ENCODE measurements at regions not wholly inside any gene's neighbourhood (a gene's known extent, or its start where the extent isn't known, plus 50 kb on each side); places are given as distances from the start of the nearest gene placed in this dataset.

DNA sequence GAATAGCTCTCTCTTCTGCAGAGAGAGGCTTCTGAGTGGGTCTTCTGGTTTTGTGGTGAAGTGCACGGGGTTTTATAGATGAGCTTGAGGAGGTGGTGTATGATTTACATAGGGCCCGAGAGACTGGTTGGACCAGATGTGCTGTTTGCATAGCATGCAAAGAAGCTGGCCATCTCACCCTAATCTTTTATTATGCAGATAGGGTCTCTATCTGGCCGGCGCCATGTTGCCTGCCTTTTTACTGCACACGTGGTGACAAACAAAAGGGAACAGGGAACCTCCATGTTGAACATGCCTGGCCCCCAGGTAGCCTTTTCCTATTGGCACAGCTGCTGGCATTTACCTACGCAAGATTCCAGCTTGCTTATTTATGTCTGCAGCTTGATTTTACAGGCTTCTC, 473.3 kb upstream of the FAM47C start:
- Histone ChIP-seq H3K27me3 (ENCODE audit: control insufficient read depth in 3 of 3, insufficient read depth in 3 of 3, low read length in 3 of 3) (no peaks in the 10 kb centered on the region), H3K4me1 (ENCODE audit: control insufficient read depth in 3 of 3, insufficient read depth in 3 of 3, low read length in 3 of 3) (no peaks in the 10 kb centered on the region), H3K4me3 (ENCODE audit: low read length in 3 of 3) (no peak overlapping the region), H3K36me3 (ENCODE audit: control insufficient read depth in 3 of 3, insufficient read depth in 3 of 3, low read length in 3 of 3) (no peaks in the 10 kb centered on the region), H3K27ac (ENCODE audit: low read depth, low read length) (no peak overlapping the region), H3K9ac (ENCODE audit: low read depth in 1 of 3, low read length in 3 of 3) (no peak overlapping the region), H3K9me3 (ENCODE audit: control insufficient read depth in 3 of 3, low read length in 3 of 3) (no peaks in the 10 kb centered on the region)

DNA sequence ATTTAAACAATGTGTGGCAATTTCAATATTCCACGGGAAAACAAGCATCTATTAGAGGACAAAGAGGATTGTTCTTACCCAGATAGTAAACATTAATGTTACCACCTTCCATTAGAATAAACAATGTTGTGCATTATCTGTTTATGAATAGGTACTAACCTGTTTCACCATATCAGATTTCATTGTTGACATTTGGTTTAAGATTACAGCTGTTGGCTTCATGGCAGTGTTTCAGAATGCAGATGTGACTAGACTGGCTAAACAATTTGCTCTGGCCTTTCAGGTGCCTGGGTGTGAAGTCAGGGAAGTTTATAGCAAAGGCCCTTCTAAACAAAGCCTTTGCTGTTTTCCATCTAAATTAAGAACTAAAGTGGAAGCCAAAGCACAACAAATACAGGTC, 464.7 kb upstream of the FAM47C start:
- no peaks in the 10 kb centered on the region for H3K9me3 ChIP-seq (ENCODE audit: control insufficient read depth in 3 of 3, low read length in 3 of 3)
- H3K4me1 ChIP-seq (ENCODE audit: control insufficient read depth in 3 of 3, insufficient read depth in 3 of 3, low read length in 3 of 3) = no peaks in the 10 kb centered on the region
- no peaks in the 10 kb centered on the region for H3K27me3 ChIP-seq (ENCODE audit: control insufficient read depth in 3 of 3, insufficient read depth in 3 of 3, low read length in 3 of 3)
- H3K36me3 ChIP-seq (ENCODE audit: control insufficient read depth in 3 of 3, insufficient read depth in 3 of 3, low read length in 3 of 3) = no peaks in the 10 kb centered on the region
- no peak overlapping the region for H3K4me3 ChIP-seq (ENCODE audit: low read length in 3 of 3)
- H3K9ac ChIP-seq (ENCODE audit: low read depth in 1 of 3, low read length in 3 of 3) = no peak overlapping the region
- no peak overlapping the region for H3K27ac ChIP-seq (ENCODE audit: low read depth, low read length)

DNA sequence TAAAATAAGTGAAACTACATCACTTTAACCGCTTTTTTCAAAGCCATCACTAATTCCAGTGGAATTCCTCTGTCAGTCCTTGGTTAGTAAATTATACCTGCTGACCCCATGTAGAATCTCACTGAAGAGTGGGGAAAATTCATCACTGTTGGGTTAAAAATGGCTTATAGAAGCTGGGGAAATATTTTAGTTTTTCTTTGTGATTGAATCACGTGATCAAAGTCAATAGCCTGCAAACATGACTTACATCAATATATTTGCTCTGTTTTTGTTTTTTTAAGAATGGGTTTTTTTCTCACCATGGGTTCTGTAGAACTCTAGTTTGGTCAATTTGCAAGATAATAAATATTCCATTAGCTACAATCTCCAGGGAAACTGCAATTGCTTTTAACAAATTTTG, 445.2 kb upstream of the FAM47C start:
- Histone ChIP-seq H3K4me3 (ENCODE audit: low read length in 3 of 3) (no peak overlapping the region), H3K27me3 (ENCODE audit: control insufficient read depth in 3 of 3, insufficient read depth in 3 of 3, low read length in 3 of 3) (no peaks in the 10 kb centered on the region), H3K36me3 (ENCODE audit: control insufficient read depth in 3 of 3, insufficient read depth in 3 of 3, low read length in 3 of 3) (no peaks in the 10 kb centered on the region), H3K9ac (ENCODE audit: low read depth in 1 of 3, low read length in 3 of 3) (no peak overlapping the region), H3K27ac (ENCODE audit: low read depth, low read length) (no peak overlapping the region), H3K9me3 (ENCODE audit: control insufficient read depth in 3 of 3, low read length in 3 of 3) (no peaks in the 10 kb centered on the region), H3K4me1 (ENCODE audit: control insufficient read depth in 3 of 3, insufficient read depth in 3 of 3, low read length in 3 of 3) (no peaks in the 10 kb centered on the region)

DNA sequence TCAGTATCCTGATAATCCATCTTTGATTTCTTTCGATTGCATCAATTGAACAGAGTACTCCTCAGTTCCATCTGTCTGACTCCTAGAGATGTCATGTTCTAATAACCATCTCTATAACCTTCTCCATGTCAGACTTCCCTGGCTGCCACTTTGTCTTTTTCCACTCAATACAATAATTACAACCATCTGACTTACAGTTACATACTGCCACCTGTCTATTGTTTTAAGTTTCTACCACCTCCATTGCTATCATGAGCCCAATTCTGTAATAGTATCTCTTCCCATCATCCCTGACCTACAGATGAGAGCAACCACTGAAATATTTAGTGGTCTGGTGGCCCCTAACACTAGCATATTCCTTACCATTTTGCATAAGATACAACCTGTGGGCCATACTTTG, 439.2 kb upstream of the FAM47C start:
- Histone ChIP-seq H3K9ac (ENCODE audit: low read depth in 1 of 3, low read length in 3 of 3) (no peak overlapping the region), H3K9me3 (ENCODE audit: control insufficient read depth in 3 of 3, low read length in 3 of 3) (no peaks in the 10 kb centered on the region), H3K27me3 (ENCODE audit: control insufficient read depth in 3 of 3, insufficient read depth in 3 of 3, low read length in 3 of 3) (no peaks in the 10 kb centered on the region), H3K36me3 (ENCODE audit: control insufficient read depth in 3 of 3, insufficient read depth in 3 of 3, low read length in 3 of 3) (no peaks in the 10 kb centered on the region), H3K4me3 (ENCODE audit: low read length in 3 of 3) (no peak overlapping the region), H3K27ac (ENCODE audit: low read depth, low read length) (no peak overlapping the region), H3K4me1 (ENCODE audit: control insufficient read depth in 3 of 3, insufficient read depth in 3 of 3, low read length in 3 of 3) (no peaks in the 10 kb centered on the region)

DNA sequence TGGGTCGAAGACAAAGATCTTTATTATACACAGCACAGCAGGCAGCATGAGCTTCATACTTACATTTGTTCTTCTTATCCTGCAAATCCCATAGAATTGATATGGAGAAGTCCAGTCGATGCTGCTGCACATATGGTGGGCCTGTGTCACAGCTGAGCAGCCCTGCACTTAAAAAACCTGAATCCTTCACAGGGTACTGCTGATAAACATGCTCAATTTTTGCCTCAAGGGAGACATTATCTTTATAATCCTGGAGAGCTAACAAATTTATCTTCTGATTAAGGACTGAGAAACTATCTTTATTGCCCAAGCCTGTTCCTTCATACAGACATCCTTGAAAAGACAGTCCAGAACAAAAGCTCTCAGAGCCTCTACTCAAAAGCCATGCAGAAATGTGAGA, 434.4 kb upstream of the FAM47C start:
- no peak overlapping the region for H3K4me3 ChIP-seq (ENCODE audit: low read length in 3 of 3)
- no peaks in the 10 kb centered on the region for H3K9me3 ChIP-seq (ENCODE audit: control insufficient read depth in 3 of 3, low read length in 3 of 3)
- H3K4me1 ChIP-seq (ENCODE audit: control insufficient read depth in 3 of 3, insufficient read depth in 3 of 3, low read length in 3 of 3) = no peaks in the 10 kb centered on the region
- no peak overlapping the region for H3K9ac ChIP-seq (ENCODE audit: low read depth in 1 of 3, low read length in 3 of 3)
- no peaks in the 10 kb centered on the region for H3K27me3 ChIP-seq (ENCODE audit: control insufficient read depth in 3 of 3, insufficient read depth in 3 of 3, low read length in 3 of 3)
- no peaks in the 10 kb centered on the region for H3K36me3 ChIP-seq (ENCODE audit: control insufficient read depth in 3 of 3, insufficient read depth in 3 of 3, low read length in 3 of 3)
- H3K27ac ChIP-seq (ENCODE audit: low read depth, low read length) = no peak overlapping the region

DNA sequence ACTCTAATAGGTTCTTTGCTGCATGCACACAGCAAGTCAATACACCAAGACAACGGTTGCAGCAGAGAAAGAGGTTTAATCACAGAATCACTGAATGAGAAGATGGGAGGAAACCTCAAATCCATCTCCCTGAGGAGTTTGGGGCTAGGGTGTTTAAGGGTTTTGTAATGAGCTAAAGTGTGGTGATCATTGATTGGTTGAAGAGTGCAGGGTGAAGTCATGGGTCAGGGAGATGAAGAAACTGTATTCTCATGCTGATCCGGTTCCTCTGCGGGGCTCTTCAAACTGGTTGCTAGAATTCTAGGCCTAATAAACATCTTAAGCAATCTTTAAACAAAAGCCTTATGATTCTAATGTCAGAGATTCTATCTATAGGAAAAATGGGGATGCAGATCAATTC, 432.5 kb upstream of the FAM47C start:
- Histone ChIP-seq H3K27ac (ENCODE audit: low read depth, low read length) (no peak overlapping the region), H3K36me3 (ENCODE audit: control insufficient read depth in 3 of 3, insufficient read depth in 3 of 3, low read length in 3 of 3) (no peaks in the 10 kb centered on the region), H3K27me3 (ENCODE audit: control insufficient read depth in 3 of 3, insufficient read depth in 3 of 3, low read length in 3 of 3) (no peaks in the 10 kb centered on the region), H3K9me3 (ENCODE audit: control insufficient read depth in 3 of 3, low read length in 3 of 3) (no peaks in the 10 kb centered on the region), H3K4me1 (ENCODE audit: control insufficient read depth in 3 of 3, insufficient read depth in 3 of 3, low read length in 3 of 3) (no peaks in the 10 kb centered on the region), H3K4me3 (ENCODE audit: low read length in 3 of 3) (no peak overlapping the region), H3K9ac (ENCODE audit: low read depth in 1 of 3, low read length in 3 of 3) (no peak overlapping the region)

DNA sequence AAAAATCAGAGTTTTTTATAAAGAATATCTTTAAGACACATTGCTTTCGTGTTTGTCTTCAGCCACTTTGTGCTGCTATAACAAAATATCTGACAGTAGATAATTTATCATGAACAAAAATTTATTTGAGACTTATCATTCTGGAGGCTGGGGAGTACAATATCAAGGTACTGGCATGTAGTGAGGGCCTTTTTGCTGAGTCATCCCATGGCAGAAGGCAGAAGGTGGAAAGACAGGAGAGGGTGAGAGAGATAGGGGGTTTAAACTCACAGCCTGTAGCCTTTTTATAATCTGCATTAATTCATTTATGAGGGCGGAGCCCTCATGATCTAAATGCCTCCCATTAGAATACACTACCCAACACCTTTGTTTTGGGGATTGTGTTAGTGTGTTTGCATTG, 431.2 kb upstream of the FAM47C start:
- no peak overlapping the region for H3K9ac ChIP-seq (ENCODE audit: low read depth in 1 of 3, low read length in 3 of 3)

DNA sequence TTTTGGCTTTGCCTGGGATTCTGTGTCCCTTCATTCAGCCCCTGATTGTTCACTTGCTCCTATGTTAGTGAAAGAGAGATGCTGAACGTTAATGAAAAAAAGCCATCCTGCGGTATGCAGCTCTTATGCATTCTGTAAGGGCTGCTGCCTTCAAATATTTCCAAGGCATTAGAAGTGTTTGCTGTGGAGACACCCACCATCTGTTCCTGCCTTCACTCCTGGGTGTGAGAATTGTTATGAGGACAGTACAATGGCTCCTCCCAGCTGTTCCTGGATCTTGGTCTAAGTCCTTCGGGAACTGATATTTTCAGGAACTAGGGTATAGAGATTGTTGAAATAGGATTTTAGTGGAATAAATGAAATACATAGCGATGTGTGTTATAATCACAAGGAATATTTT, 427.1 kb upstream of the FAM47C start:
- H3K4me1 ChIP-seq (ENCODE audit: control insufficient read depth in 3 of 3, insufficient read depth in 3 of 3, low read length in 3 of 3) = no peaks in the 10 kb centered on the region
- no peaks in the 10 kb centered on the region for H3K27me3 ChIP-seq (ENCODE audit: control insufficient read depth in 3 of 3, insufficient read depth in 3 of 3, low read length in 3 of 3)
- no peaks in the 10 kb centered on the region for H3K9me3 ChIP-seq (ENCODE audit: control insufficient read depth in 3 of 3, low read length in 3 of 3)
- H3K9ac ChIP-seq (ENCODE audit: low read depth in 1 of 3, low read length in 3 of 3) = no peak overlapping the region
- no peak overlapping the region for H3K27ac ChIP-seq (ENCODE audit: low read depth, low read length)
- H3K36me3 ChIP-seq (ENCODE audit: control insufficient read depth in 3 of 3, insufficient read depth in 3 of 3, low read length in 3 of 3) = no peaks in the 10 kb centered on the region
- no peak overlapping the region for H3K4me3 ChIP-seq (ENCODE audit: low read length in 3 of 3)

More for the DNA sequence above, 431.2 kb upstream of the FAM47C start:
- Histone ChIP-seq H3K4me1 (ENCODE audit: control insufficient read depth in 3 of 3, insufficient read depth in 3 of 3, low read length in 3 of 3) (no peaks in the 10 kb centered on the region), H3K9me3 (ENCODE audit: control insufficient read depth in 3 of 3, low read length in 3 of 3) (no peaks in the 10 kb centered on the region), H3K27me3 (ENCODE audit: control insufficient read depth in 3 of 3, insufficient read depth in 3 of 3, low read length in 3 of 3) (no peaks in the 10 kb centered on the region), H3K4me3 (ENCODE audit: low read length in 3 of 3) (no peak overlapping the region), H3K27ac (ENCODE audit: low read depth, low read length) (no peak overlapping the region), H3K36me3 (ENCODE audit: control insufficient read depth in 3 of 3, insufficient read depth in 3 of 3, low read length in 3 of 3) (no peaks in the 10 kb centered on the region)

DNA sequence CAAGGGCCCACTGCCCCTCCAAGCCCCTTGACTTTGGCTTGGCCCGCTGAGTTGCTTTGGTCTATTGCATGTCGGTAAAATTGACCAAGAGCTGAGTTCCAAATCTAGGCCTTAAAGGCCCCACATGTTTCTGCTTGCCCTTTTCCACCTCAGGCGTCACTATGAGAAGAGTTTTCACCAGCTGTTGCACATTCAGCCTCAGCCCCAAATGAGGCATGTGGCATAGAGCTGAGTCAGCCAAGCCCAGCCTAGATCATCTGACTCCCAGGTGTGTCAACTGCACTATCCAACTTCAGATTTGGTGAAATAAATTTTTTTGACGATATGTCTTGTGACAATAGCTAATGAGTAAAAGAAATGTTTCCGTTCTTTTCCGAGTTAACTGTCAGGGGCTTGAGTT, 424.5 kb upstream of the FAM47C start:
- no peaks in the 10 kb centered on the region for H3K4me1 ChIP-seq (ENCODE audit: control insufficient read depth in 3 of 3, insufficient read depth in 3 of 3, low read length in 3 of 3)
- no peaks in the 10 kb centered on the region for H3K27me3 ChIP-seq (ENCODE audit: control insufficient read depth in 3 of 3, insufficient read depth in 3 of 3, low read length in 3 of 3)
- H3K9ac ChIP-seq (ENCODE audit: low read depth in 1 of 3, low read length in 3 of 3) = no peak overlapping the region
- H3K36me3 ChIP-seq (ENCODE audit: control insufficient read depth in 3 of 3, insufficient read depth in 3 of 3, low read length in 3 of 3) = no peaks in the 10 kb centered on the region
- H3K9me3 ChIP-seq (ENCODE audit: control insufficient read depth in 3 of 3, low read length in 3 of 3) = no peaks in the 10 kb centered on the region
- no peak overlapping the region for H3K4me3 ChIP-seq (ENCODE audit: low read length in 3 of 3)
- no peak overlapping the region for H3K27ac ChIP-seq (ENCODE audit: low read depth, low read length)

DNA sequence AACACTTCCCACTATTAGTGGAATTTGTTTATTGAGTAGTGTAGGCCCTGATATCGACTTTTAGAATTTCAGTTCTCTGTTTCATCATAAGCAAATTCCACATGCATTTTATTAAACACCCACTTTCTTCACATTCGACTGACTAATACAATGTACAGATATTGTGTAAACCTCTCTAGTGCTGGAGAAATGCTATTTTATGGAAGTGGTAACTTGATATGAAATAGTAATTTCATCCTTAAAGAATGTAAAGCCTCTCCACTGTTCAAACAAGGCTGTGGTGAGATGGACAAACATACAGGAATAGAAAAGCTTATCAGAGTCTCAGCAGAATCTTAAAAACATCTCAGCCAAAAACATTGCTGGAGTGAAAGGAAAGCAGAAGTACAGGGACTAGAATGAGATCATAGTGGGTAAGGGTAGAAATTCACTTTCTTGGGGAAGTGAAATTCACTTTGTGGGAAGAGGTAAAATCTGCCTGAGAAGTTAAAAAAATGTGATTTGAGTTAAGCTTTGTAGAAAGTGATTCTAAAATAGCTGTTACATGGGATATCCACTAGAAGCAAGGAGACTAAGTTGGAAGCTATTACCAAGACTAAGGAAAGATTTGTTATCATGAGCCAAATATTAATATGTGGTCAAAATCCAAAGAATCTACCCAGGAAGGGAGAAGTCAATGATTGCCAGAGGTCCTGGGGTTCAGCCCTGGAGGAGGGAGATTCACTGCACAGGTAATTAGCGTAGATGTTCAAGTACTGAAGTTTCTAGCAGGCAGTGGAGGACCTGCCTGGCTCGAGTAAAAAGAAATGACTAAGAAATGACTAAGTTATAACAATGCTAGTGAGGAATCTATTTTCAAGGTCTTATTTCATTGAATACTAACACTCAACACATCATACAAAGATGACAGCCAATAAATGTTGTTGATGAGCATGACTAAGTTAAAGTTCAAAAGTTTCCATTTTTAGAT, 398.3 kb upstream of the FAM47C start:
- H3K9ac ChIP-seq (ENCODE audit: low read depth in 1 of 3, low read length in 3 of 3) = no peak overlapping the region
- H3K27ac ChIP-seq (ENCODE audit: low read depth, low read length) = no peak overlapping the region
- no peaks in the 10 kb centered on the region for H3K9me3 ChIP-seq (ENCODE audit: control insufficient read depth in 3 of 3, low read length in 3 of 3)
- H3K36me3 ChIP-seq (ENCODE audit: control insufficient read depth in 3 of 3, insufficient read depth in 3 of 3, low read length in 3 of 3) = no peaks in the 10 kb centered on the region
- no peaks in the 10 kb centered on the region for H3K4me1 ChIP-seq (ENCODE audit: control insufficient read depth in 3 of 3, insufficient read depth in 3 of 3, low read length in 3 of 3)
- no peak overlapping the region for H3K4me3 ChIP-seq (ENCODE audit: low read length in 3 of 3)
- no peaks in the 10 kb centered on the region for H3K27me3 ChIP-seq (ENCODE audit: control insufficient read depth in 3 of 3, insufficient read depth in 3 of 3, low read length in 3 of 3)

Data from skeletal muscle tissue (tissue), 3 donors.